HCT116 (cell line): ENCODE measurements at regions not wholly inside any gene's neighbourhood (a gene's known extent, or its start where the extent isn't known, plus 50 kb on each side); places are given as distances from the start of the nearest gene placed in this dataset.

Experiments
- EGR1 ChIP-seq: IDR thresholded peaks from 2 replicates; pipeline ENCODE4 v1.6.1; 2012; ENCODE audit warnings: low read depth
- ELF1 ChIP-seq: IDR thresholded peaks from 2 replicates; pipeline ENCODE4 v1.6.1; 2012; ENCODE audit warnings: low read depth, borderline replicate concordance
- EZH2 ChIP-seq: fragments of 200-600 bp; sonication (generic); IDR thresholded peaks from 2 replicates; pipeline ENCODE4 v1.6.1; 2017; ENCODE audit warnings: antibody characterized with exemption, mixed run types
- EZH2phosphoT487 ChIP-seq: fragments of 200-600 bp; IDR thresholded peaks from 2 replicates; pipeline ENCODE4 v1.6.1; 2018; ENCODE audit warnings: antibody characterized with exemption, borderline replicate concordance
- POLR2A ChIP-seq: IDR thresholded peaks from 2 replicates; pipeline ENCODE4 v1.7.0; 2011; ENCODE audit warnings: borderline replicate concordance; ENCODE audit not compliant: insufficient read depth, insufficient read length; ENCODE audit errors: extremely low read depth
- POLR2AphosphoS5 ChIP-seq: IDR thresholded peaks from 2 replicates; pipeline ENCODE4 v1.6.1; 2011; ENCODE audit warnings: mild to moderate bottlenecking, low read depth, low read length, moderate library complexity
- RAD21 ChIP-seq: IDR thresholded peaks from 2 replicates; pipeline ENCODE4 v1.6.1; 2012; ENCODE audit warnings: low read depth, mild to moderate bottlenecking
- SIN3A ChIP-seq: IDR thresholded peaks from 2 replicates; pipeline ENCODE4 v1.6.1; 2012; ENCODE audit warnings: low read depth
- SP1 ChIP-seq: IDR thresholded peaks from 2 replicates; pipeline ENCODE4 v1.6.1; 2012; ENCODE audit warnings: low read depth
- TF ChIP-seq, protein P1 (sequence below), 3 experiments: fragments of 200-600 bp in 1 of 3; sonication (generic) in 1 of 3; IDR thresholded peaks in 2 of 3; conservative IDR thresholded peaks in 1 of 3; 2 replicates each; pipeline ENCODE4 v1.5.1; 2012 to 2017; ENCODE audit warnings: low read depth in 2 of 3, low read length in 2 of 3, antibody characterized with exemption in 1 of 3, borderline replicate concordance in 1 of 3, control low read depth in 1 of 3, mild to moderate bottlenecking in 1 of 3, mixed read lengths in 1 of 3, mixed run types in 1 of 3, moderate library complexity in 1 of 3; ENCODE audit not compliant: insufficient read depth in 1 of 3
- TF ChIP-seq, protein P2 (sequence below): IDR thresholded peaks from 2 replicates; pipeline ENCODE4 v1.6.1; 2012; ENCODE audit warnings: low read depth
- TF ChIP-seq, protein P3 (sequence below): IDR thresholded peaks from 2 replicates; pipeline ENCODE4 v1.6.1; 2012
- TF ChIP-seq, protein P4 (sequence below): IDR thresholded peaks from 2 replicates; pipeline ENCODE4 v1.6.1; 2012

DNA sequence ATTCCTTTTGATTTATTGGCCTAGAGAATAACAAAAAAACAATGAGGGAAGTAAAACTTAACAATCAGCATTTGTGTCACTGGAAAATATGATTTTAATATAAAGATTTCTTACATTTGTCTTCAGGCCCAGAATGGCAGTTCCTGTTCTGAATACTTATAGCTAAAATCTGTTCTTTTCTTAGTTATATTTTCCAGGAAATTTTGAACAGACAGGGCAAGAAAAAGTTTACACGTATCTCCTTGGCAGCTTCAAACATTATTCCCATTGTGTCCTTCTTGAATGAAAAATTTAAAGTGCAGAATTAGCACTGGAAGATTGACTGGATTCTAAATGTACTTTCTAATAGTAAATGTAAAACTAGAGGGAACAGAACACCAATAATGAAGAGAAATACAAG lies 1454.0 kb upstream of the PIK3C3 start:
- no peak for TF ChIP-seq POLR2A
- TF ChIP-seq, protein P1, sequence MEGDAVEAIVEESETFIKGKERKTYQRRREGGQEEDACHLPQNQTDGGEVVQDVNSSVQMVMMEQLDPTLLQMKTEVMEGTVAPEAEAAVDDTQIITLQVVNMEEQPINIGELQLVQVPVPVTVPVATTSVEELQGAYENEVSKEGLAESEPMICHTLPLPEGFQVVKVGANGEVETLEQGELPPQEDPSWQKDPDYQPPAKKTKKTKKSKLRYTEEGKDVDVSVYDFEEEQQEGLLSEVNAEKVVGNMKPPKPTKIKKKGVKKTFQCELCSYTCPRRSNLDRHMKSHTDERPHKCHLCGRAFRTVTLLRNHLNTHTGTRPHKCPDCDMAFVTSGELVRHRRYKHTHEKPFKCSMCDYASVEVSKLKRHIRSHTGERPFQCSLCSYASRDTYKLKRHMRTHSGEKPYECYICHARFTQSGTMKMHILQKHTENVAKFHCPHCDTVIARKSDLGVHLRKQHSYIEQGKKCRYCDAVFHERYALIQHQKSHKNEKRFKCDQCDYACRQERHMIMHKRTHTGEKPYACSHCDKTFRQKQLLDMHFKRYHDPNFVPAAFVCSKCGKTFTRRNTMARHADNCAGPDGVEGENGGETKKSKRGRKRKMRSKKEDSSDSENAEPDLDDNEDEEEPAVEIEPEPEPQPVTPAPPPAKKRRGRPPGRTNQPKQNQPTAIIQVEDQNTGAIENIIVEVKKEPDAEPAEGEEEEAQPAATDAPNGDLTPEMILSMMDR (IDR thresholded peaks at IDR 0.05 in 2 of 3, conservative IDR thresholded peaks at IDR 0.05 in 1 of 3; ENCODE audit: borderline replicate concordance in 1 of 3, insufficient read depth in 1 of 3, low read depth in 2 of 3, low read length in 2 of 3), result no peak
- TF ChIP-seq SIN3A, result no peak
- TF ChIP-seq ELF1, result no peak
- TF ChIP-seq, protein P2, sequence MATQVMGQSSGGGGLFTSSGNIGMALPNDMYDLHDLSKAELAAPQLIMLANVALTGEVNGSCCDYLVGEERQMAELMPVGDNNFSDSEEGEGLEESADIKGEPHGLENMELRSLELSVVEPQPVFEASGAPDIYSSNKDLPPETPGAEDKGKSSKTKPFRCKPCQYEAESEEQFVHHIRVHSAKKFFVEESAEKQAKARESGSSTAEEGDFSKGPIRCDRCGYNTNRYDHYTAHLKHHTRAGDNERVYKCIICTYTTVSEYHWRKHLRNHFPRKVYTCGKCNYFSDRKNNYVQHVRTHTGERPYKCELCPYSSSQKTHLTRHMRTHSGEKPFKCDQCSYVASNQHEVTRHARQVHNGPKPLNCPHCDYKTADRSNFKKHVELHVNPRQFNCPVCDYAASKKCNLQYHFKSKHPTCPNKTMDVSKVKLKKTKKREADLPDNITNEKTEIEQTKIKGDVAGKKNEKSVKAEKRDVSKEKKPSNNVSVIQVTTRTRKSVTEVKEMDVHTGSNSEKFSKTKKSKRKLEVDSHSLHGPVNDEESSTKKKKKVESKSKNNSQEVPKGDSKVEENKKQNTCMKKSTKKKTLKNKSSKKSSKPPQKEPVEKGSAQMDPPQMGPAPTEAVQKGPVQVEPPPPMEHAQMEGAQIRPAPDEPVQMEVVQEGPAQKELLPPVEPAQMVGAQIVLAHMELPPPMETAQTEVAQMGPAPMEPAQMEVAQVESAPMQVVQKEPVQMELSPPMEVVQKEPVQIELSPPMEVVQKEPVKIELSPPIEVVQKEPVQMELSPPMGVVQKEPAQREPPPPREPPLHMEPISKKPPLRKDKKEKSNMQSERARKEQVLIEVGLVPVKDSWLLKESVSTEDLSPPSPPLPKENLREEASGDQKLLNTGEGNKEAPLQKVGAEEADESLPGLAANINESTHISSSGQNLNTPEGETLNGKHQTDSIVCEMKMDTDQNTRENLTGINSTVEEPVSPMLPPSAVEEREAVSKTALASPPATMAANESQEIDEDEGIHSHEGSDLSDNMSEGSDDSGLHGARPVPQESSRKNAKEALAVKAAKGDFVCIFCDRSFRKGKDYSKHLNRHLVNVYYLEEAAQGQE, result no peak
- no peak for TF ChIP-seq RAD21
- TF ChIP-seq POLR2AphosphoS5, result no peak
- TF ChIP-seq EZH2, result no peak
- no peak for TF ChIP-seq EZH2phosphoT487
- TF ChIP-seq, protein P3, sequence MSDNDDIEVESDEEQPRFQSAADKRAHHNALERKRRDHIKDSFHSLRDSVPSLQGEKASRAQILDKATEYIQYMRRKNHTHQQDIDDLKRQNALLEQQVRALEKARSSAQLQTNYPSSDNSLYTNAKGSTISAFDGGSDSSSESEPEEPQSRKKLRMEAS, result no peak
- TF ChIP-seq EGR1, result no peak
- TF ChIP-seq, protein P4, sequence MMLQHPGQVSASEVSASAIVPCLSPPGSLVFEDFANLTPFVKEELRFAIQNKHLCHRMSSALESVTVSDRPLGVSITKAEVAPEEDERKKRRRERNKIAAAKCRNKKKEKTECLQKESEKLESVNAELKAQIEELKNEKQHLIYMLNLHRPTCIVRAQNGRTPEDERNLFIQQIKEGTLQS, result no peak
- no peak for TF ChIP-seq SP1
